ENCODE measurements at regions not wholly inside any gene's neighbourhood (a gene's known extent, or its start where the extent isn't known, plus 50 kb on each side); places are given as distances from the start of the nearest gene placed in this dataset.

DNA sequence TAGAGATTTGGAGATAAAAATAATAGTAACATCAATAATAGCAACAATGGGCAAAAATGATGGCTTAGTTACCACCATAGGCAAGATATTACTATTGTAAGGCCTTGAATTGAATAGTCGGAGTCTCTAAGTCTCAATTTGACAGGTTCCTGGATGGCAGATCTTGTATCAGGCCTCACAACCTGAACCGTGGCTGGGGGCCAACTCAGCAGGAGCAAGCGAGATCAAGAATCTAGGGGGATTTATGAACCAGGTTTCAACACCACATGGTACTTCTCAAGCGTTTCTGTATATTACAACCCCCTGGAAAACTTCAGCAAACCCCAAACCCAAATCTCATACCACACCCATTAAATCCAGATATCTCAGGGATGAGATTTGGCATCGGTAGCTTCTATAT is 573.8 kb downstream of the LIG4 start:
- H3K36me3 Mint-ChIP-seq (ENCODE audit: insufficient read depth, unreplicated experiment): no peaks in the 10 kb centered on the region
- no peak for DNase-seq
- ChIA-PET CTCF (no interaction called here), POLR2A (no interaction called here)
- Histone ChIP-seq H3K9me3 (no peaks in the 10 kb centered on the region), H3K4me3 (ENCODE audit: low read depth, low read length) (no peak overlapping the region), H3K27me3 (replicated peaks; ENCODE audit: control insufficient read depth, insufficient read depth, low read length) (no peaks in the 10 kb centered on the region), H3K4me1 (no peaks in the 10 kb centered on the region), H3K36me3 (ENCODE audit: control insufficient read depth, insufficient read depth, low read length) (no peaks in the 10 kb centered on the region)
- no peaks in the 10 kb centered on the region for H3K4me1 Mint-ChIP-seq (ENCODE audit: low read depth, unreplicated experiment)
- no TSS peak for BruUV-seq (replicated peaks)
- intact Hi-C loops (cut with micrococcal nuclease; ENCODE audit: unreplicated experiment): no loop called here
- H3K27me3 Mint-ChIP-seq (ENCODE audit: insufficient read depth, unreplicated experiment): peaks cover 3% of the 10 kb centered on the region
- H3K27ac Mint-ChIP-seq (ENCODE audit: unreplicated experiment): no peak overlapping the region
- no peaks in the 10 kb centered on the region for H3K9me3 Mint-ChIP-seq (ENCODE audit: unreplicated experiment)
- H3K4me3 Mint-ChIP-seq (ENCODE audit: unreplicated experiment): no peak overlapping the region
- TF ChIP-seq, protein P1, sequence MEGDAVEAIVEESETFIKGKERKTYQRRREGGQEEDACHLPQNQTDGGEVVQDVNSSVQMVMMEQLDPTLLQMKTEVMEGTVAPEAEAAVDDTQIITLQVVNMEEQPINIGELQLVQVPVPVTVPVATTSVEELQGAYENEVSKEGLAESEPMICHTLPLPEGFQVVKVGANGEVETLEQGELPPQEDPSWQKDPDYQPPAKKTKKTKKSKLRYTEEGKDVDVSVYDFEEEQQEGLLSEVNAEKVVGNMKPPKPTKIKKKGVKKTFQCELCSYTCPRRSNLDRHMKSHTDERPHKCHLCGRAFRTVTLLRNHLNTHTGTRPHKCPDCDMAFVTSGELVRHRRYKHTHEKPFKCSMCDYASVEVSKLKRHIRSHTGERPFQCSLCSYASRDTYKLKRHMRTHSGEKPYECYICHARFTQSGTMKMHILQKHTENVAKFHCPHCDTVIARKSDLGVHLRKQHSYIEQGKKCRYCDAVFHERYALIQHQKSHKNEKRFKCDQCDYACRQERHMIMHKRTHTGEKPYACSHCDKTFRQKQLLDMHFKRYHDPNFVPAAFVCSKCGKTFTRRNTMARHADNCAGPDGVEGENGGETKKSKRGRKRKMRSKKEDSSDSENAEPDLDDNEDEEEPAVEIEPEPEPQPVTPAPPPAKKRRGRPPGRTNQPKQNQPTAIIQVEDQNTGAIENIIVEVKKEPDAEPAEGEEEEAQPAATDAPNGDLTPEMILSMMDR (IDR thresholded peaks at IDR 0.05; ENCODE audit: insufficient read depth in 1 of 2, low read depth in 1 of 2, low read length in 1 of 2, severe bottlenecking in 1 of 2, unreplicated experiment in 1 of 2): no peak

DNA sequence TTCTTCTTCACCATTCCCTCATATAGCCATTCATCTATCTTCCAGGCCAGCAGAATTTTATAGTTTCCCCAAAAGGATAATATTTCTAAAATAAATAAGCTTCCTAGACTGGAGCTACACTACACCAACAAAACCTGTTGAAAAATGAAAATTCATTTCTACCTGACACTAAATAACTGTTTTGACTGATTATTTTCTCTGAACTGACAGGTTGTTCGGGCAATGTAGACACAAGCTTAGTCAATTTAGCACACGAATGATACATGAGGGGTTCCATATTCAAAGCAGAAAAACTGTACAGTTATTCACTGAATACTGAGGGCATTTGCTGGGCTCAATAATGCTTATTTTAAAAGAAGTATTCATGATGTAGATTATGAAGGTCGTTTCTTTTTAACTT is 589.7 kb downstream of the LIG4 start:
- CTCF ChIA-PET: no interaction called here
- Histone ChIP-seq H3K9me3 (no peaks in the 10 kb centered on the region), H3K36me3 (ENCODE audit: control insufficient read depth, insufficient read depth, low read length) (no peaks in the 10 kb centered on the region), H3K4me3 (ENCODE audit: low read depth, low read length) (no peak overlapping the region), H3K27me3 (replicated peaks; ENCODE audit: control insufficient read depth, insufficient read depth, low read length) (no peaks in the 10 kb centered on the region), H3K4me1 (no peaks in the 10 kb centered on the region)
- Mint-ChIP-seq H3K9me3 (ENCODE audit: unreplicated experiment) (no peaks in the 10 kb centered on the region), H3K4me1 (ENCODE audit: low read depth, unreplicated experiment) (no peaks in the 10 kb centered on the region), H3K36me3 (ENCODE audit: insufficient read depth, unreplicated experiment) (no peaks in the 10 kb centered on the region), H3K4me3 (ENCODE audit: unreplicated experiment) (no peak overlapping the region), H3K27me3 (ENCODE audit: insufficient read depth, unreplicated experiment) (peaks cover 13% of the 10 kb centered on the region), H3K27ac (ENCODE audit: unreplicated experiment) (no peak overlapping the region)
- intact Hi-C loops (cut with micrococcal nuclease; ENCODE audit: unreplicated experiment): no loop called here
- BruUV-seq (replicated peaks): no TSS peak
- POLR2A ChIA-PET: no interaction called here
- no peak for DNase-seq
- TF ChIP-seq, protein P1 (IDR thresholded peaks at IDR 0.05; ENCODE audit: insufficient read depth in 1 of 2, low read depth in 1 of 2, low read length in 1 of 2, severe bottlenecking in 1 of 2, unreplicated experiment in 1 of 2): no peak

DNA sequence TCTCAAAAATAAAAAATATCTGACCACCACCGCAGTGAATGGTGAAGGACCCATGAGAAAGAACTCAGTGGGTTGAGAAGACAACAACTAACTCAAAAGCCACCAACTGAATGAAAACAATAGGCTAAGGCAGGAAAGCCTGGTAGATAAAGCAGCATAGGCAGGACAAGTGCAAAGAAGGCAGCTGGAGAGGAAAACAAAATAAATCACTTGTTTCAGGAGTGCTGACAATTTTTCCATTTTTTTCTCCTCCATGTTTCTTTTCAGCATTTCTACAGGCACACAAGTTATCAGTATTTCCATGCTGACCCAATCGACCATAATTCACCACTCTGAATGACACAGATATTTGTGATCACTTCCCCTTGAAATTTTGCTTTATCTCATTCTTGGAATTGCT is 597.8 kb downstream of the LIG4 start:
- ChIA-PET CTCF (no interaction called here), POLR2A (no interaction called here)
- Histone ChIP-seq H3K27me3 (replicated peaks; ENCODE audit: control insufficient read depth, insufficient read depth, low read length) (no peaks in the 10 kb centered on the region), H3K9me3 (no peaks in the 10 kb centered on the region), H3K36me3 (ENCODE audit: control insufficient read depth, insufficient read depth, low read length) (no peaks in the 10 kb centered on the region), H3K4me1 (no peaks in the 10 kb centered on the region), H3K4me3 (ENCODE audit: low read depth, low read length) (no peak overlapping the region)
- no peak overlapping the region for H3K27ac Mint-ChIP-seq (ENCODE audit: unreplicated experiment)
- no peak overlapping the region for H3K4me3 Mint-ChIP-seq (ENCODE audit: unreplicated experiment)
- intact Hi-C loops (cut with micrococcal nuclease; ENCODE audit: unreplicated experiment): no loop called here
- no peaks in the 10 kb centered on the region for H3K9me3 Mint-ChIP-seq (ENCODE audit: unreplicated experiment)
- no peak for DNase-seq
- TF ChIP-seq, protein P1 (IDR thresholded peaks at IDR 0.05; ENCODE audit: insufficient read depth in 1 of 2, low read depth in 1 of 2, low read length in 1 of 2, severe bottlenecking in 1 of 2, unreplicated experiment in 1 of 2): no peak
- H3K36me3 Mint-ChIP-seq (ENCODE audit: insufficient read depth, unreplicated experiment): no peaks in the 10 kb centered on the region
- H3K27me3 Mint-ChIP-seq (ENCODE audit: insufficient read depth, unreplicated experiment): peaks cover 6% of the 10 kb centered on the region
- no TSS peak for BruUV-seq (replicated peaks)
- no peaks in the 10 kb centered on the region for H3K4me1 Mint-ChIP-seq (ENCODE audit: low read depth, unreplicated experiment)
